ENCODE measurements at regions not wholly inside any gene's neighbourhood (a gene's known extent, or its start where the extent isn't known, plus 50 kb on each side); places are given as distances from the start of the nearest gene placed in this dataset.

GRCh38 chr10:78197628-78198272 is 164.1 kb downstream of the RPS24 start:
- Histone ChIP-seq H3K4me3 (ENCODE audit: low read length in 2 of 2) (no peak overlapping the region), H3K9ac (ENCODE audit: low read depth, low read length, poor library complexity) (no peak overlapping the region), H3K14ac (ENCODE audit: low read length) (no peak overlapping the region), H3K18ac (ENCODE audit: low read length) (no peak overlapping the region), H3K79me1 (ENCODE audit: low read depth, low read length) (peaks cover 1% of the 10 kb centered on the region), H2BK15ac (ENCODE audit: low read length) (no peak overlapping the region), H2BK12ac (ENCODE audit: low read length) (no peak overlapping the region), H3K4me1 (ENCODE audit: control insufficient read depth in 2 of 2, insufficient read depth in 1 of 2, low read depth in 1 of 2, low read length in 2 of 2) (peaks cover 0 to 2% of the 10 kb centered on the region in 2 donors), H3K9me3 (replicated peaks in 1 of 2; ENCODE audit: control insufficient read depth in 2 of 2, insufficient read depth in 1 of 2, low read depth in 1 of 2, low read length in 2 of 2) (peaks cover 2 to 9% of the 10 kb centered on the region in 2 donors), H3K27ac (replicated peaks; ENCODE audit: low read length) (no peak overlapping the region), H3K36me3 (replicated peaks in 1 of 2; ENCODE audit: control insufficient read depth in 2 of 2, insufficient read depth in 2 of 2, low read length in 2 of 2) (no peaks in the 10 kb centered on the region), H2BK5ac (ENCODE audit: low read length) (no peak overlapping the region), H3K27me3 (ENCODE audit: control insufficient read depth in 3 of 3, insufficient read depth in 3 of 3, low read depth in 1 of 3, low read length in 3 of 3) (peaks cover 0 to 15% (median 0%) of the 10 kb centered on the region in 3 experiments), H2BK120ac (ENCODE audit: low read depth, low read length) (no peak overlapping the region), H3K23ac (ENCODE audit: low read depth, low read length, poor library complexity) (no peak overlapping the region), H4K91ac (ENCODE audit: low read depth, low read length, poor library complexity) (no peak overlapping the region), H3K4me2 (ENCODE audit: insufficient read depth, low read length, poor library complexity, severe bottlenecking) (no peak overlapping the region), H2AK5ac (ENCODE audit: low read depth, low read length) (no peak overlapping the region), H3K4ac (ENCODE audit: low read length) (no peak overlapping the region), H2AFZ (ENCODE audit: low read length) (no peak overlapping the region), H4K8ac (ENCODE audit: low read depth, low read length) (no peak overlapping the region)
- no CpG with 5 or more reads among the region's 2 CpGs for WGBS, 2 donors (ENCODE audit: extremely low coverage in 2 of 2, insufficient read length in 2 of 2, insufficient replicate concordance in 1 of 2)
- no peak for DNase-seq (ENCODE audit: low spot score)

- Histone ChIP-seq H2AK5ac (ENCODE audit: low read depth, low read length) (no peak overlapping the region), H2BK15ac (ENCODE audit: low read length) (no peak overlapping the region), H3K4me1 (ENCODE audit: control insufficient read depth in 2 of 2, insufficient read depth in 1 of 2, low read depth in 1 of 2, low read length in 2 of 2) (peaks cover 0 to 2% of the 10 kb centered on the region in 2 donors), H3K36me3 (replicated peaks in 1 of 2; ENCODE audit: control insufficient read depth in 2 of 2, insufficient read depth in 2 of 2, low read length in 2 of 2) (no peaks in the 10 kb centered on the region), H2BK12ac (ENCODE audit: low read length) (no peak overlapping the region), H4K8ac (ENCODE audit: low read depth, low read length) (no peak overlapping the region), H3K27me3 (ENCODE audit: control insufficient read depth in 3 of 3, insufficient read depth in 3 of 3, low read depth in 1 of 3, low read length in 3 of 3) (peaks cover 0 to 20% (median 0%) of the 10 kb centered on the region in 3 experiments), H3K9me3 (replicated peaks in 1 of 2; ENCODE audit: control insufficient read depth in 2 of 2, insufficient read depth in 1 of 2, low read depth in 1 of 2, low read length in 2 of 2) (no peaks in the 10 kb centered on the region), H3K9ac (ENCODE audit: low read depth, low read length, poor library complexity) (no peak overlapping the region), H3K23ac (ENCODE audit: low read depth, low read length, poor library complexity) (no peak overlapping the region), H3K27ac (replicated peaks; ENCODE audit: low read length) (no peak overlapping the region), H2BK5ac (ENCODE audit: low read length) (no peak overlapping the region), H3K14ac (ENCODE audit: low read length) (no peak overlapping the region), H3K18ac (ENCODE audit: low read length) (no peak overlapping the region), H3K4me3 (ENCODE audit: low read length in 2 of 2) (no peak overlapping the region), H3K4ac (ENCODE audit: low read length) (no peak overlapping the region), H4K91ac (ENCODE audit: low read depth, low read length, poor library complexity) (no peak overlapping the region), H3K79me1 (ENCODE audit: low read depth, low read length) (peaks cover 1% of the 10 kb centered on the region), H2AFZ (ENCODE audit: low read length) (no peak overlapping the region), H2BK120ac (ENCODE audit: low read depth, low read length) (no peak overlapping the region), H3K4me2 (ENCODE audit: insufficient read depth, low read length, poor library complexity, severe bottlenecking) (no peak overlapping the region)
- DNase-seq (ENCODE audit: low spot score), result no peak
- no CpG with 5 or more reads among the region's 11 CpGs for WGBS, 2 donors (ENCODE audit: extremely low coverage in 2 of 2, insufficient read length in 2 of 2, insufficient replicate concordance in 1 of 2)
These were observed 165.5 kb downstream of the RPS24 start for GRCh38 chr10:78199005-78199725.

DNA sequence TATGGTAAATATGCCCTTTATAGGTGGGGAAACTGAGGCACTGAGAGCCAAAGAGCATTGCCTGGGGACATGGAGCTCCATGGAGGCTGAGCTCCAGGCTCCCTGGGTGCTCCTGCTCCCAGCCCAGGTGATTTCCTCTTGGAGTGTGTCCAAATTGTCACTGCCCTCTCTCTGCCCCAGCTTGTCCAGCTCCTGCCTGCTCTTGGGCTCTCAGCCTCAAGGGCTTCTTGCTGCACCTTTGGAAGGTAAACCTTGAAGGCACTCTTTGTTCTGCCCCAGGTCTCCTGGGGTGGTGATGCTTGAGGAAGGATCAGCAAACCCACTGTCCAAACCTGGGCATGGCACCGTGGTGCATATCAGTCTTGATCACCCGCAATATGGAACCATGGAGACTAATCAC is 166.1 kb downstream of the RPS24 start:
- no peak overlapping the region for H3K4me3 ChIP-seq (ENCODE audit: low read length in 2 of 2)
- no peak overlapping the region for H2BK12ac ChIP-seq (ENCODE audit: low read length)
- H2BK120ac ChIP-seq (ENCODE audit: low read depth, low read length), result no peak overlapping the region
- no peak overlapping the region for H3K23ac ChIP-seq (ENCODE audit: low read depth, low read length, poor library complexity)
- H3K18ac ChIP-seq (ENCODE audit: low read length), result no peak overlapping the region
- H3K36me3 ChIP-seq (replicated peaks in 1 of 2; ENCODE audit: control insufficient read depth in 2 of 2, insufficient read depth in 2 of 2, low read length in 2 of 2), result no peaks in the 10 kb centered on the region
- no peak overlapping the region for H4K91ac ChIP-seq (ENCODE audit: low read depth, low read length, poor library complexity)
- H3K4me2 ChIP-seq (ENCODE audit: insufficient read depth, low read length, poor library complexity, severe bottlenecking), result no peak overlapping the region
- H4K8ac ChIP-seq (ENCODE audit: low read depth, low read length), result no peak overlapping the region
- no CpG with 5 or more reads among the region's 2 CpGs for WGBS, 2 donors (ENCODE audit: extremely low coverage in 2 of 2, insufficient read length in 2 of 2, insufficient replicate concordance in 1 of 2)
- no peak overlapping the region for H2AK5ac ChIP-seq (ENCODE audit: low read depth, low read length)
- peaks cover 0 to 20% (median 0%) of the 10 kb centered on the region in 3 experiments for H3K27me3 ChIP-seq (ENCODE audit: control insufficient read depth in 3 of 3, insufficient read depth in 3 of 3, low read depth in 1 of 3, low read length in 3 of 3)
- no peak overlapping the region for H3K14ac ChIP-seq (ENCODE audit: low read length)
- peaks cover 0 to 2% of the 10 kb centered on the region in 2 donors for H3K4me1 ChIP-seq (ENCODE audit: control insufficient read depth in 2 of 2, insufficient read depth in 1 of 2, low read depth in 1 of 2, low read length in 2 of 2)
- no peak overlapping the region for H3K27ac ChIP-seq (replicated peaks; ENCODE audit: low read length)
- H3K9me3 ChIP-seq (replicated peaks in 1 of 2; ENCODE audit: control insufficient read depth in 2 of 2, insufficient read depth in 1 of 2, low read depth in 1 of 2, low read length in 2 of 2), result no peaks in the 10 kb centered on the region
- H3K4ac ChIP-seq (ENCODE audit: low read length), result no peak overlapping the region
- no peak overlapping the region for H2AFZ ChIP-seq (ENCODE audit: low read length)
- no peak overlapping the region for H2BK15ac ChIP-seq (ENCODE audit: low read length)
- no peak for DNase-seq (ENCODE audit: low spot score)
- H3K79me1 ChIP-seq (ENCODE audit: low read depth, low read length), result peaks cover 1% of the 10 kb centered on the region
- H3K9ac ChIP-seq (ENCODE audit: low read depth, low read length, poor library complexity), result no peak overlapping the region
- H2BK5ac ChIP-seq (ENCODE audit: low read length), result no peak overlapping the region

DNA sequence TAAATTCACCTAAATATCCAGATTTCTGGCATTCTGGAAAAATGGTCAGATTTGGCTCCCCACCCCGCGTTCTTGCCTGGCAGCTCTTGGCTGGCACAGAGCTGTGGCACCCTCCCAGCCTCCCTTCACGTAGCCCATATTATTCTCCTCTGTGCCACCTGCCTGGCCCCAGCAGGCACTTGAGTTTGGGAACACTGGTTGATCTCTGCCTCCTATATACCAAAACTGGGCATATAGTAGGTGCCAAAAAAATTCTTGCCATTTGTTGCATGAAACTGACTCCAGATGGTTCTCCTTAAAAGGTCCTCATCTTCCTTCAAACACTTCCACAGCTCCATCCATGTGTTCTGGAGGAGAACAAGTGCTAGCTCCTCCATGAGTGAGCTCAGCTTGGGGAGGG is 167.0 kb downstream of the RPS24 start:
- no peak overlapping the region for H4K8ac ChIP-seq (ENCODE audit: low read depth, low read length)
- no peak overlapping the region for H2BK5ac ChIP-seq (ENCODE audit: low read length)
- H2BK15ac ChIP-seq (ENCODE audit: low read length), result no peak overlapping the region
- no peaks in the 10 kb centered on the region for H3K9me3 ChIP-seq (replicated peaks in 1 of 2; ENCODE audit: control insufficient read depth in 2 of 2, insufficient read depth in 1 of 2, low read depth in 1 of 2, low read length in 2 of 2)
- WGBS, 2 donors (ENCODE audit: extremely low coverage in 2 of 2, insufficient read length in 2 of 2, insufficient replicate concordance in 1 of 2), result no CpG with 5 or more reads among the region's 3 CpGs
- peaks cover 0 to 20% (median 0%) of the 10 kb centered on the region in 3 experiments for H3K27me3 ChIP-seq (ENCODE audit: control insufficient read depth in 3 of 3, insufficient read depth in 3 of 3, low read depth in 1 of 3, low read length in 3 of 3)
- no peak overlapping the region for H3K4me3 ChIP-seq (ENCODE audit: low read length in 2 of 2)
- no peak overlapping the region for H3K4ac ChIP-seq (ENCODE audit: low read length)
- no peak overlapping the region for H3K27ac ChIP-seq (replicated peaks; ENCODE audit: low read length)
- no peak overlapping the region for H3K23ac ChIP-seq (ENCODE audit: low read depth, low read length, poor library complexity)
- no peak overlapping the region for H4K91ac ChIP-seq (ENCODE audit: low read depth, low read length, poor library complexity)
- H3K9ac ChIP-seq (ENCODE audit: low read depth, low read length, poor library complexity), result no peak overlapping the region
- H2AFZ ChIP-seq (ENCODE audit: low read length), result no peak overlapping the region
- H2BK12ac ChIP-seq (ENCODE audit: low read length), result no peak overlapping the region
- peaks cover 1% of the 10 kb centered on the region for H3K79me1 ChIP-seq (ENCODE audit: low read depth, low read length)
- no peak overlapping the region for H2BK120ac ChIP-seq (ENCODE audit: low read depth, low read length)
- H3K14ac ChIP-seq (ENCODE audit: low read length), result no peak overlapping the region
- no peaks in the 10 kb centered on the region for H3K36me3 ChIP-seq (replicated peaks in 1 of 2; ENCODE audit: control insufficient read depth in 2 of 2, insufficient read depth in 2 of 2, low read length in 2 of 2)
- no peak overlapping the region for H2AK5ac ChIP-seq (ENCODE audit: low read depth, low read length)
- no peaks in the 10 kb centered on the region for H3K4me1 ChIP-seq (ENCODE audit: control insufficient read depth in 2 of 2, insufficient read depth in 1 of 2, low read depth in 1 of 2, low read length in 2 of 2)
- H3K18ac ChIP-seq (ENCODE audit: low read length), result no peak overlapping the region
- DNase-seq (ENCODE audit: low spot score), result no peak
- no peak overlapping the region for H3K4me2 ChIP-seq (ENCODE audit: insufficient read depth, low read length, poor library complexity, severe bottlenecking)

All from neuronal stem cell (in vitro differentiated cells).